ENCODE measurements at regions not wholly inside any gene's neighbourhood (a gene's known extent, or its start where the extent isn't known, plus 50 kb on each side); places are given as distances from the start of the nearest gene placed in this dataset.

DNA sequence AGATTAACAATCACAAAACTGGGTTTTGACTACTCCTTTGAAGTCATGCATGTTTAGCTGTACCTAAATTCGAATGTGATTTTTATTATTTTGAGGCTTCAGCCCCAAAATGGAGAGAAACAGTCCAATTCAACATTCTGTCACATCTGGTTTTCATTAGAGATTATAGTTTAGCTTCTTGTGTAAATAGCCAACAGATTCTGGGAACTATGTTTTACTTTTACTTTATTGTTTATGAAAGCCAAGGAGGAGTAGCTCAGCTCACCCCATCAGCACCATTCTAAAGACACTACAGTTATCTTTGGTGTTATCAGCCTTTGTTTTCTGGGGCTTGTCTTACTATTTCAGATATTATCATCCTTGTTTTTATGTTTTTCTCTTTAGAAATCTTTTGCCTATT, 465.0 kb upstream of the CWC22 start:
- Mint-ChIP-seq H3K4me1 (no peaks in the 10 kb centered on the region), H3K4me3 (no peak overlapping the region), H3K27me3 (no peaks in the 10 kb centered on the region), H3K9me3 (peaks cover 8% of the 10 kb centered on the region), H3K27ac (ENCODE audit: low read depth) (no peak overlapping the region), H3K36me3 (ENCODE audit: insufficient read depth) (no peaks in the 10 kb centered on the region)
- ATAC-seq (replicated peaks; ENCODE audit: extremely low read depth, poor library complexity, severe bottlenecking): no peak
- no peak for DNase-seq (ENCODE audit: low spot score in 2 of 2)

DNA sequence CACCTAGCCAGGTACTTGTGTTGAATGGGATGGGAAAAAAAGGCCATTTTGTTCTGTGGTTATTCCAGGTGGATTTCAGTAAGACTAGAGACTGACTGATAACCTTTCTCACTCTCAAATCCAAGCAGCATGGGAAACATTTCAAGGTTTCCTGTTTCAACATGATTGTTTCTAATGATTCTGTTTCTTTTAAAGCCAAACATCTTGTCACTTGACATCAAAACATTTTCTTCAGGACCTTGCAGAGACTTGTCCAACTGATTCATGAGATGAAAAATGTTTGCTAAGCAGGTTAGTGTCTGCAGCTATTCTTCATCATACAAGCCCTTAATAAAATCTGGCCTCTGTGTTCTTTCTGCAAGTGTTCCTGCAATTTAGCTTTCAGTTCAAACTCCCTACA, 456.5 kb upstream of the CWC22 start:
- H3K4me1 Mint-ChIP-seq: no peaks in the 10 kb centered on the region
- peaks cover 8% of the 10 kb centered on the region for H3K9me3 Mint-ChIP-seq
- H3K27me3 Mint-ChIP-seq: no peaks in the 10 kb centered on the region
- ATAC-seq (replicated peaks; ENCODE audit: extremely low read depth, poor library complexity, severe bottlenecking) (no peak), DNase-seq (ENCODE audit: low spot score in 2 of 2) (no peak)
- H3K36me3 Mint-ChIP-seq (ENCODE audit: insufficient read depth): no peaks in the 10 kb centered on the region
- no peak overlapping the region for H3K27ac Mint-ChIP-seq (ENCODE audit: low read depth)
- no peak overlapping the region for H3K4me3 Mint-ChIP-seq

DNA sequence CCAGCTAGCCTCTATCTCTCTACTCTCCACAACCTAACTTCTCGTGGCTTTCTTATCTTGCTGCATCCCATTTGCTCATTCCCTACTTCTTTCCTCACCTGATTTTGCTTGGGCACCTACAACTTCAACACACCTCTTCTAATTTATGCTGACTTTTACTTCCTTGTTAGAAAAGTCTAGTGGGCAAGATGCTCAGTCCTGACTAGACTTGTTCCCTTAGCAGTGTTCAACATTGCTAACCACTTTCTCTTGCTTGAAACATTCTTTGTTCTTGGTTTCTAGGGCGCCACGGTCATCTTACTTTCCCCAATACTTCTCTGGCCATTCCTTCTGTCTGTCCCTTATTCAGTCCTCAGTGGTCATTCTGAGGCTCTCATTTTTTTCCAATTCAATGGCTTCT, 454.7 kb upstream of the CWC22 start:
- no peak for DNase-seq (ENCODE audit: low spot score in 2 of 2)
- no peaks in the 10 kb centered on the region for H3K9me3 Mint-ChIP-seq
- H3K4me1 Mint-ChIP-seq: no peaks in the 10 kb centered on the region
- H3K27me3 Mint-ChIP-seq: no peaks in the 10 kb centered on the region
- no peaks in the 10 kb centered on the region for H3K36me3 Mint-ChIP-seq (ENCODE audit: insufficient read depth)
- H3K4me3 Mint-ChIP-seq: no peak overlapping the region
- ATAC-seq (replicated peaks; ENCODE audit: extremely low read depth, poor library complexity, severe bottlenecking): no peak
- no peak overlapping the region for H3K27ac Mint-ChIP-seq (ENCODE audit: low read depth)

DNA sequence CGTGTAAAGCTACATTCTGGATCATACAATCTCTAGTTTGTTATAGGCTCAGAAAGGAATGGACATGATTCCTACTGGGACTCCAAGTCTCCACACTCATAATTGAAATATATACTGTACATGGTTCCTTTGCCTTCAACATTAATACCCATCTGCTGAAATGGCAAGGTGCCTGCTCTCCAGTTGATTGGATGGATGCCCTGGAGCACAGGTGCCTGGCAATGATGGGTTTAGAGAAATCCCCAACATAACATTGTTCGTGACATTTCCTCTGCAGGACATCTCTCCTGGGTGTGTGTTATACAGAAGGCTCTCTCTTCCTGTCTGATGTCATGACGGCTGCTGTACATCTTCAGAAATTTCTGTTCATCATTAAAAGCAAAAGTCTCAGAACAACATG, 449.7 kb upstream of the CWC22 start:
- H3K36me3 Mint-ChIP-seq (ENCODE audit: insufficient read depth): no peaks in the 10 kb centered on the region
- no peak for ATAC-seq (replicated peaks; ENCODE audit: extremely low read depth, poor library complexity, severe bottlenecking)
- H3K4me1 Mint-ChIP-seq: no peaks in the 10 kb centered on the region
- H3K27me3 Mint-ChIP-seq: no peaks in the 10 kb centered on the region
- H3K27ac Mint-ChIP-seq (ENCODE audit: low read depth): no peak overlapping the region
- no peak overlapping the region for H3K4me3 Mint-ChIP-seq
- DNase-seq (ENCODE audit: low spot score in 2 of 2): no peak
- H3K9me3 Mint-ChIP-seq: no peaks in the 10 kb centered on the region

DNA sequence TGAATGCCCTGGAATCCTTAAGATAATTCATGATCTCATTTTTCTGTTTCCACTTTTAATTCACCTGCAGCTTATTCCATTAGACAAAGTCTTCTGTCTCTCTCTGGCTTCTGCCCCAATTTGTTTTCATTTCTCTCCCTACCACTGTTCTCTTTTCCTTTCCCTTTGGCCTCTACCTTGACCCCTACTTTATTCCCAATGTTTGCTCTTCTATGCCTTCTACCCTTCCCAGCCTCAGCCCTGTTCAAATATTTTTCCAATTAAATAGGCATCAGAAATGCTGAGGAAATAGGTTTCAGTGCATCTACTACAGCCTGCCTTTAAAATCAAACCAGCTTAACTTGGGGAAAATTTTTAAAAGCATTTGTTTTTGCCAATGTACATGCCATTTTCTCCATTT, 443.7 kb upstream of the CWC22 start:
- ATAC-seq (replicated peaks; ENCODE audit: extremely low read depth, poor library complexity, severe bottlenecking): no peak
- Mint-ChIP-seq H3K27me3 (no peaks in the 10 kb centered on the region), H3K36me3 (ENCODE audit: insufficient read depth) (no peaks in the 10 kb centered on the region), H3K27ac (ENCODE audit: low read depth) (no peak overlapping the region), H3K4me3 (no peak overlapping the region), H3K4me1 (peaks cover 5% of the 10 kb centered on the region), H3K9me3 (no peaks in the 10 kb centered on the region)
- no peak for DNase-seq (ENCODE audit: low spot score in 2 of 2)

DNA sequence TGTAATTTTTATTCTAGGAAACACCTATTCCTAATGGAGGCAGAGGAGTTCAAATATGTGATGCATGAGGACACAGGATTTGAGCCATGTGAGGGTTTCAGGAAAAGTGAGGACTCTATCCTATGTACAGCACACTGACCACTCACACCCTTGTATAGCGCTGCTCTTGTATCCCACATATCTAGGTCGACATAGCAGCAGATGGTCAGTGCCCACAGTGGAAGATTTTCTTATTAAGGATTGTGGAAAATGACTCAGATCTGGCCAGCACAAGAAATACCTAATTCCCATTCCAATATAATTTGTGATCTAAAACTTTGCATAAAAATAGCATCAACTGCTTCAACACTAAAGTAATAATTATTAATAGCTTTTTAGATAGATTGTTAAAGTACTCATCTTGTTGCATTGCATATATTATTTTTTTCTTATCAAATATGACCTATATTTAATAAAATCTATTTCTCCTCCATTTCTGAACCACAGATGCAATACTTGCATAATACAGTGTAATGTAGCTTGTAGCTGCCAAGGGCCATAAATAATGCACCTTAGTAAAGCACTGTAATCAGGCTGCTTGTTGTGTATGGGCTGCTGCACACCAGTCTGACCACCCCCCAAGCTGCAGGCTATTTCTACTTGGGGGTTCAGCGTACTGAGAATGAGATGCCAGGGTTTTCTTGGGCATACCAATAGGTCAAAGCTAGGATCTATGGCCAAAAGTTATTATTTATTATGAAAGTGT, 442.2 kb upstream of the CWC22 start:
- no peak for ATAC-seq (replicated peaks; ENCODE audit: extremely low read depth, poor library complexity, severe bottlenecking)
- Mint-ChIP-seq H3K9me3 (no peaks in the 10 kb centered on the region), H3K27me3 (no peaks in the 10 kb centered on the region), H3K36me3 (ENCODE audit: insufficient read depth) (no peaks in the 10 kb centered on the region), H3K27ac (ENCODE audit: low read depth) (no peak overlapping the region), H3K4me3 (no peak overlapping the region), H3K4me1 (peaks cover 5% of the 10 kb centered on the region)
- no peak for DNase-seq (ENCODE audit: low spot score in 2 of 2)

DNA sequence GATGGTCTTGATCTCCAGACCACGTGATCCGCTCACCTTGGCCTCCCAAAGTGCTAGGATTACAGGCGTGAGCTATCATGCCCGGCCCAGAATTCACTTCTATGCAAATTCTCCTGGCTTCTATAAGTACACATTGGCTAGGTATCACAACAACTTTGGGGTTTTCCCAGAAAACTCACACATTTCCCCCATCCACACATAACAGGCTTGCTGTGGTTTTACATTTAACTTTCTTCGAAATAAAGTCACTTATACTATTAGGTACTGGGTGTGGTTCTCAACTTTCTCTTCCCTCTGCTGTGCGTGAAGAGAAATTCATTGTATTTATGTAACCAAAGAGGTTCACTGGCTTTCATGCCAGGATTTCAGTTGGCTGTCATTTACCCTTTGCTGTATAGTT, 439.4 kb upstream of the CWC22 start:
- Mint-ChIP-seq H3K27me3 (no peaks in the 10 kb centered on the region), H3K36me3 (ENCODE audit: insufficient read depth) (no peaks in the 10 kb centered on the region), H3K9me3 (peaks cover 5% of the 10 kb centered on the region), H3K4me1 (peaks cover 5% of the 10 kb centered on the region), H3K4me3 (no peak overlapping the region), H3K27ac (ENCODE audit: low read depth) (no peak overlapping the region)
- DNase-seq (ENCODE audit: low spot score in 2 of 2) (no peak), ATAC-seq (replicated peaks; ENCODE audit: extremely low read depth, poor library complexity, severe bottlenecking) (no peak)

DNA sequence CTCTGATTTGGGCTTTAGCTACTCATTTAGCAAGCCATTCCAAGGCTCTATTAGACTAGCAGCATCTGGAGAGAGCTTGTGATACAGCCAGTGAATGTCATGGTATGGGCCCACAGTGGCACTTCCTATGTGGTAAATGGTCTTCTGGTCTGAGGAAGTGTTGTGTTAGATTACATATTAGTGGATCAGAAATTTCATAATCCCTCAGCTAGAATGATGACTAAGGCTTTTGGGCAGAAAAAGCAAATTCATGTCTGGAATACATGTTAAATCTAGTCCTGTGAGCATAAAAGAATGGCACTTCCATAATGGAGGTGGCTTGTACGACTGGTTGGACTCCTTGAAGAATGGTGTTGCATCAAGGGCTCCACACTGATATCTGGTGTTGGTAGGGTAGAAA, 436.8 kb upstream of the CWC22 start:
- no peak for ATAC-seq (replicated peaks; ENCODE audit: extremely low read depth, poor library complexity, severe bottlenecking)
- Mint-ChIP-seq H3K4me3 (no peak overlapping the region), H3K9me3 (peaks cover 5% of the 10 kb centered on the region), H3K27ac (ENCODE audit: low read depth) (no peak overlapping the region), H3K36me3 (ENCODE audit: insufficient read depth) (no peaks in the 10 kb centered on the region), H3K4me1 (peaks cover 5% of the 10 kb centered on the region), H3K27me3 (no peaks in the 10 kb centered on the region)
- DNase-seq (ENCODE audit: low spot score in 2 of 2): no peak

DNA sequence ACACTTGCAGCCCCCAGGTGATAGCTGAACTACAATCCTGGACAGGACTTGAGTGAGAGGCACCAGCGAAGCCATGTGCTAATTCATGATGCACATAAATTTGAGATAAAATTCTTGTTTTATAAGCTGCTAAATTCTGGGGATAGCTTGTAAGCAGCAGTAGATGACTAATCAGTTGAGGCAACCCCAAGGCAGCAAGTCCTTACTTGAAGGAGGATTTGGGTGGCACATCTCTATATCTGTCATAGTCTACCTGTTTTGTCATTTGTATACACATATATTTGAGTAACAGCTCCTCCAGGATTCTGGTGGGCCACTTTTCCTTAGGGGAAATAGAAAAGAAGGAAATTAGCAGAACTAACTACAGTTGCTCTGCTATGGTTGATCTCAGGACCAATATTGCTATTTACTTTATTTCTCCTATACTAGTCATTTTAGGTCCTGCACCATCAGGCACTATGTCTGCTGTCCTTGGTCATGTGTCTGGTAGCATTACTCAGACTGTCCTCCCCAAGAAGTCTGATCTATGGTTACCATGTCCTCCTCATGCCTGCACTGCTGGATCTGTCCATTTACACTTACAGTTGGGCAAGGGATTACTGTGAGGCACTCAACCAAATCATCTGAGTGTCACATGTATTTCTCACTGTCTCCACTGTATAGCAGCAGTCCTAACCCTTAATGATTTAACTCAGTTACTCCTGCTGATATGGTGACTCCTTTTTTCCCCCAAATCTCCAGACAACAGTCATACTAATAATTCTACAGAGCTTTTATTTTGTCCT, 436.0 kb upstream of the CWC22 start:
- Mint-ChIP-seq H3K36me3 (ENCODE audit: insufficient read depth) (no peaks in the 10 kb centered on the region), H3K27me3 (no peaks in the 10 kb centered on the region), H3K9me3 (peaks cover 5% of the 10 kb centered on the region), H3K4me1 (peaks cover 5% of the 10 kb centered on the region), H3K4me3 (no peak overlapping the region), H3K27ac (ENCODE audit: low read depth) (no peak overlapping the region)
- ATAC-seq (replicated peaks; ENCODE audit: extremely low read depth, poor library complexity, severe bottlenecking) (no peak), DNase-seq (ENCODE audit: low spot score in 2 of 2) (no peak)

DNA sequence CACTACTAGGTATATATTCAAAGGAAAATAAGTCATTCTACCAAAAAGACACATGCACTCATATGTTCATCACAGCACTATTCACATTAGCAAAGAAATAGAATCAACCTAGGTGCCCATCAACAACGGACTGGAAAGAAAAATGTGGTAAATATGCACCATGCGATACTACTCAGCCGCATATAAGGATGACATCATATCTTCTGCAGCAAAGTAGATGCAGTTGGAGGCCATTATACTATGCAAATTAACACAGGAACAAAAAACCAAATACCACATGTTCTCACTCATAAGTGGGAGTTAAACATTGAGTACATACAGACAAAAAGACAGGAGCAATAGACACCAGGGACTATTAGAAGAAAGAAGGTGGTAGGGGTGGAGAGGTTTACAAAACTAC, 412.1 kb upstream of the CWC22 start:
- no peak for DNase-seq (ENCODE audit: low spot score in 2 of 2)
- Mint-ChIP-seq H3K4me3 (no peak overlapping the region), H3K27me3 (peaks cover 12% of the 10 kb centered on the region), H3K36me3 (ENCODE audit: insufficient read depth) (no peaks in the 10 kb centered on the region), H3K9me3 (no peaks in the 10 kb centered on the region), H3K4me1 (no peaks in the 10 kb centered on the region), H3K27ac (ENCODE audit: low read depth) (no peak overlapping the region)
- ATAC-seq (replicated peaks; ENCODE audit: extremely low read depth, poor library complexity, severe bottlenecking): no peak

DNA sequence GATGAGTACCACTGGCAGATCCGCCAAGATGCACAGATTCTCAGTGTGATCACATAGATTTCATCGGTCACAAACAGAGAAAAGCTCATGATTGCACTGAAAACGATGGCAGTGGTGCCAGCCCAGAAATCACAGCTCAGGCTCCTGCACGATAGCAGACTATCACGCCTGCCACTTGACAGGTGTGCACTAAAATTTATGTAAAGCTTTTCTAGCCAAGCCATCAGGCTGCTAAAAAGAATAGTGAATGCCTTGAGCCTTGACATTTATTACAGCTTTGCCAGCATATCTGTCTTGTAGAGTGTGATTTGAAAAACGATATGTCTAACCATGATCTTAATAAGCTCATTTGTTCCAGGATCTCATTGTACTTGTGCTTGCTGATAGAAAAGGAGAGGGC, 409.5 kb upstream of the CWC22 start:
- Mint-ChIP-seq H3K36me3 (ENCODE audit: insufficient read depth) (no peaks in the 10 kb centered on the region), H3K4me3 (no peak overlapping the region), H3K9me3 (no peaks in the 10 kb centered on the region), H3K4me1 (no peaks in the 10 kb centered on the region), H3K27ac (ENCODE audit: low read depth) (no peak overlapping the region), H3K27me3 (peaks cover 13% of the 10 kb centered on the region)
- DNase-seq (ENCODE audit: low spot score in 2 of 2): no peak
- ATAC-seq (replicated peaks; ENCODE audit: extremely low read depth, poor library complexity, severe bottlenecking): no peak

DNA sequence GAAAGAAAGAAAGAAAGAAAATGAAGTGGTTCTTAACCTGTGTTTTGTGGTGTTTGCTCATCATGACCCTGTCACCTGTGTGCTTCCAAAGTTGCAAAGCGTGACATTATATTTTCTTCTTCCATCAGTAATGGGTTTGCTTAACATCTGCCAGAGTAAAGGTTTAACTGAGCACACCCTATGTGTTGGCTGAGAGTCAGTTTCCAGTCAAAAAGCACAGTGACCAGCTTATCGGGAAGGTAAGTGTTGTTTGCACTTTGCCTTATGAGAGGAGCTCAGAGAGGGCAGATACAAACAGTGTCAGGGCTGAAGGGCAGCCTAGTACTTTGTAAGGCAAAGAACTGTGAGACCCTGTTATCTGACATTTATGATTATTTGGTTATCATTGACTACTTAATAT, 406.2 kb upstream of the CWC22 start:
- ATAC-seq (replicated peaks; ENCODE audit: extremely low read depth, poor library complexity, severe bottlenecking) (no peak), DNase-seq (ENCODE audit: low spot score in 2 of 2) (no peak)
- peaks cover 19% of the 10 kb centered on the region for H3K27me3 Mint-ChIP-seq
- no peak overlapping the region for H3K4me3 Mint-ChIP-seq
- H3K4me1 Mint-ChIP-seq: no peaks in the 10 kb centered on the region
- no peak overlapping the region for H3K27ac Mint-ChIP-seq (ENCODE audit: low read depth)
- H3K9me3 Mint-ChIP-seq: no peaks in the 10 kb centered on the region
- H3K36me3 Mint-ChIP-seq (ENCODE audit: insufficient read depth): no peaks in the 10 kb centered on the region

DNA sequence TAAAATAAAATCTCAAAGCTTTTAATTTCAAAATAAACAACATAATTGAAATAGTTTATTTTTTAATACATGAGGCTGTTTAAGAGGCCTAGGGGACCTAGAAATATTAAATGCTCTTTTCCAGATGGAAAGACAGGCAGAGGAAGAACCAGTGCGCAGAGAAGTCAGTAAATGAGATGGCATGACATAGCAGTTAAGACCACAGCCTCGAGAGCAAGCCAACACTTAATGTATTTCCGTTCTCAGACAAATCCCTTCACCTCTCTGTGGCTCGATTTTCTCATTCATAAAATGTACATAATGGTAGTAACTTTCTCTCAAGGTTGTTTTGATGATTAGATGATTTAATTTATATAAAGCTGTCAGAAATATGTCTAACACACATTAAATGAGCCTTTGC, 405.1 kb upstream of the CWC22 start:
- Mint-ChIP-seq H3K4me1 (no peaks in the 10 kb centered on the region), H3K27ac (ENCODE audit: low read depth) (no peak overlapping the region), H3K4me3 (no peak overlapping the region), H3K27me3 (peaks cover 19% of the 10 kb centered on the region), H3K36me3 (ENCODE audit: insufficient read depth) (no peaks in the 10 kb centered on the region), H3K9me3 (no peaks in the 10 kb centered on the region)
- no peak for ATAC-seq (replicated peaks; ENCODE audit: extremely low read depth, poor library complexity, severe bottlenecking)
- DNase-seq (ENCODE audit: low spot score in 2 of 2): no peak

All from central memory CD8-positive, alpha-beta T cell (primary cell).